Fibroblast of pulmonary artery (primary cell): ENCODE measurements at regions not wholly inside any gene's neighbourhood (a gene's known extent, or its start where the extent isn't known, plus 50 kb on each side); places are given as distances from the start of the nearest gene placed in this dataset.

ENCODE experiments used
- DNase-seq: peaks from one replicate; pipeline ENCODE4 v3.0.0-alpha.2; 2010; ENCODE audit warnings: low read depth
- H3K4me3 ChIP-seq: replicated peaks from 2 replicates; pipeline ENCODE4 v1.5.1; 2011; ENCODE audit warnings: low read depth, mild to moderate bottlenecking, control low read depth, low read length, moderate library complexity
- CTCF ChIP-seq: IDR thresholded peaks from 2 replicates; pipeline ENCODE4 v1.5.1; 2011; ENCODE audit warnings: mild to moderate bottlenecking, control low read depth, low read length, inconsistent platforms; ENCODE audit errors: missing control alignments

- H3K4me3 ChIP-seq = no peak overlapping the region
- no peak for TF ChIP-seq CTCF
- peak; percentile 67 for DNase-seq
These were observed 1296.1 kb upstream of the PCDH7 start for GRCh38 chr4:29423836-29424721.

GRCh38 chr4:29453303-29453820 is 1266.8 kb upstream of the PCDH7 start:
- no peak for TF ChIP-seq CTCF
- H3K4me3 ChIP-seq = no peak overlapping the region
- no peak for DNase-seq

GRCh38 chr4:29459926-29460325 is 1260.2 kb upstream of the PCDH7 start:
- H3K4me3 ChIP-seq = no peak overlapping the region
- TF ChIP-seq CTCF = no peak
- no peak for DNase-seq

GRCh38 chr4:29467044-29467717 is 1253.0 kb upstream of the PCDH7 start:
- no peak overlapping the region for H3K4me3 ChIP-seq
- peak; percentile 5 for DNase-seq
- TF ChIP-seq CTCF = no peak
